BLaER1 (cell line): ENCODE measurements at regions not wholly inside any gene's neighbourhood (a gene's known extent, or its start where the extent isn't known, plus 50 kb on each side); places are given as distances from the start of the nearest gene placed in this dataset.
"Not testable (repeated sequence)": the region's sequence is repeated elsewhere in the genome, so short reads cannot be mapped to it uniquely, and the experiment has no call there.

Experiments
- H3K27ac ChIP-seq: shearing (Covaris generic); formaldehyde crosslinking; 2 replicates; pipeline ENCODE4 v1.8.1; 2022
- H3K27me3 ChIP-seq: shearing (Covaris generic); formaldehyde crosslinking; 2 replicates; pipeline ENCODE4 v1.8.1; 2022
- H3K36me3 ChIP-seq: shearing (Covaris generic); formaldehyde crosslinking; 2 replicates; pipeline ENCODE4 v1.8.1; 2022
- H3K4me1 ChIP-seq: shearing (Covaris generic); formaldehyde crosslinking; 2 replicates; pipeline ENCODE4 v1.8.1; 2022
- H3K4me2 ChIP-seq: shearing (Covaris generic); formaldehyde crosslinking; 2 replicates; pipeline ENCODE4 v1.8.1; 2022
- H3K4me3 ChIP-seq: shearing (Covaris generic); formaldehyde crosslinking; 2 replicates; pipeline ENCODE4 v1.8.1; 2022
- H3K9ac ChIP-seq: shearing (Covaris generic); formaldehyde crosslinking; 2 replicates; pipeline ENCODE4 v1.8.1; 2022
- H3K9me3 ChIP-seq: shearing (Covaris generic); formaldehyde crosslinking; 2 replicates; pipeline ENCODE4 v1.8.1; 2022
- H4K20me1 ChIP-seq: shearing (Covaris generic); formaldehyde crosslinking; 2 replicates; pipeline ENCODE4 v1.8.1; 2022
- Cebpa-rat ChIP-seq: shearing (Covaris generic); IDR thresholded peaks from 2 replicates; pipeline ENCODE4 v1.8.1; 2022

GRCh38 chr1:55869065-55869464, 653.9 kb upstream of the USP24 start:
- no peak overlapping the region for H3K27ac ChIP-seq
- TF ChIP-seq Cebpa-rat: no peak

GRCh38 chr1:55868026-55868425, 652.9 kb upstream of the USP24 start:
- Histone ChIP-seq H3K9ac (no peak overlapping the region), H3K27ac (no peak overlapping the region), H3K4me2 (no peak overlapping the region), H3K27me3 (no peaks in the 10 kb centered on the region), H3K4me1 (no peaks in the 10 kb centered on the region), H3K36me3 (no peaks in the 10 kb centered on the region), H3K4me3 (no peak overlapping the region), H4K20me1 (no peaks in the 10 kb centered on the region), H3K9me3 (no peaks in the 10 kb centered on the region)
- no peak for TF ChIP-seq Cebpa-rat

More at GRCh38 chr1:55869065-55869464, 653.9 kb upstream of the USP24 start:
- no peak overlapping the region for H3K4me3 ChIP-seq
- H3K9me3 ChIP-seq: no peaks in the 10 kb centered on the region
- no peaks in the 10 kb centered on the region for H3K36me3 ChIP-seq
- H4K20me1 ChIP-seq: no peaks in the 10 kb centered on the region
- no peak overlapping the region for H3K4me2 ChIP-seq
- H3K27me3 ChIP-seq: no peaks in the 10 kb centered on the region
- no peaks in the 10 kb centered on the region for H3K4me1 ChIP-seq
- no peak overlapping the region for H3K9ac ChIP-seq

GRCh38 chr1:55867304-55867843, 652.2 kb upstream of the USP24 start:
- Histone ChIP-seq H3K4me2 (no peak overlapping the region), H3K9me3 (no peaks in the 10 kb centered on the region), H3K4me1 (no peaks in the 10 kb centered on the region), H3K27me3 (no peaks in the 10 kb centered on the region), H3K27ac (no peak overlapping the region), H3K36me3 (no peaks in the 10 kb centered on the region), H3K9ac (no peak overlapping the region), H3K4me3 (no peak overlapping the region), H4K20me1 (no peaks in the 10 kb centered on the region)
- no peak for TF ChIP-seq Cebpa-rat

DNA sequence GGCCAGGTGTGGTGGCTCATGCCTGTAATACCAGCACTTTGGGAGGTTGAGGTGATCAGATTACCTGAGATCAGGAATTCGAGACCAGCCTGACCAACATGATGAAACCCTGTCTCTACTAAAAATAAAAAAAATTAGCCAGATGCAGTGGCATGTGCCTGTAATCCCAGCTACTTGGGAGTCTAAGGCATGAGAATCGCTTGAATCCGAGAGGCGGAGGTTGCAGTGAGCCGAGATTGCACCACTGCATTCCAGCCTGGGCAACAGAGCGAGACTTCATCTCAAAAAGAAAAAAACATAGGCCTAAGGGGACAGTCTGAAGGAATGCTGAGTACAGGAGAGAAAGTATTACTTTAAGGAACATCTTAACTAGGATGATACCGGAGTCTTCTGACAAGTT, 650.6 kb upstream of the USP24 start:
- not testable (repeated sequence) for H3K27ac ChIP-seq, H3K9ac ChIP-seq, H3K4me1 ChIP-seq, H3K27me3 ChIP-seq, H3K4me2 ChIP-seq, H3K36me3 ChIP-seq, H3K4me3 ChIP-seq, H3K9me3 ChIP-seq, H4K20me1 ChIP-seq

GRCh38 chr1:55864251-55864650, 649.1 kb upstream of the USP24 start:
- no peak overlapping the region for H3K9ac ChIP-seq
- H3K36me3 ChIP-seq: no peaks in the 10 kb centered on the region
- H3K27ac ChIP-seq: no peak overlapping the region
- no peaks in the 10 kb centered on the region for H4K20me1 ChIP-seq
- H3K4me3 ChIP-seq: no peak overlapping the region
- H3K4me2 ChIP-seq: no peak overlapping the region
- no peaks in the 10 kb centered on the region for H3K9me3 ChIP-seq
- H3K4me1 ChIP-seq: no peaks in the 10 kb centered on the region
- no peak for TF ChIP-seq Cebpa-rat
- no peaks in the 10 kb centered on the region for H3K27me3 ChIP-seq

GRCh38 chr1:55861676-55862340, 646.6 kb upstream of the USP24 start:
- Histone ChIP-seq H3K9ac (no peak overlapping the region), H3K4me2 (no peak overlapping the region), H3K27me3 (no peaks in the 10 kb centered on the region), H3K4me3 (no peak overlapping the region), H3K27ac (no peak overlapping the region), H3K9me3 (no peaks in the 10 kb centered on the region), H3K36me3 (no peaks in the 10 kb centered on the region), H4K20me1 (no peaks in the 10 kb centered on the region), H3K4me1 (no peaks in the 10 kb centered on the region)
- TF ChIP-seq Cebpa-rat: no peak

GRCh38 chr1:55860798-55861519, 645.8 kb upstream of the USP24 start:
- no peak for TF ChIP-seq Cebpa-rat
- Histone ChIP-seq H3K4me3 (no peak overlapping the region), H3K36me3 (no peaks in the 10 kb centered on the region), H3K9ac (no peak overlapping the region), H3K4me1 (no peaks in the 10 kb centered on the region), H3K9me3 (no peaks in the 10 kb centered on the region), H3K4me2 (no peak overlapping the region), H3K27me3 (no peaks in the 10 kb centered on the region), H3K27ac (no peak overlapping the region), H4K20me1 (no peaks in the 10 kb centered on the region)

GRCh38 chr1:55860326-55860725, 645.2 kb upstream of the USP24 start:
- no peaks in the 10 kb centered on the region for H3K27me3 ChIP-seq
- no peaks in the 10 kb centered on the region for H3K36me3 ChIP-seq
- no peak overlapping the region for H3K9ac ChIP-seq
- H3K27ac ChIP-seq: no peak overlapping the region
- no peak overlapping the region for H3K4me3 ChIP-seq
- no peaks in the 10 kb centered on the region for H4K20me1 ChIP-seq
- H3K9me3 ChIP-seq: no peaks in the 10 kb centered on the region
- no peaks in the 10 kb centered on the region for H3K4me1 ChIP-seq
- no peak for TF ChIP-seq Cebpa-rat
- no peak overlapping the region for H3K4me2 ChIP-seq

GRCh38 chr1:55854911-55855310, 639.7 kb upstream of the USP24 start:
- Histone ChIP-seq H3K9me3 (no peaks in the 10 kb centered on the region), H3K27ac (no peak overlapping the region), H3K4me3 (no peak overlapping the region), H4K20me1 (no peaks in the 10 kb centered on the region), H3K4me1 (no peaks in the 10 kb centered on the region), H3K9ac (no peak overlapping the region), H3K27me3 (no peaks in the 10 kb centered on the region), H3K4me2 (no peak overlapping the region), H3K36me3 (no peaks in the 10 kb centered on the region)
- TF ChIP-seq Cebpa-rat: no peak

DNA sequence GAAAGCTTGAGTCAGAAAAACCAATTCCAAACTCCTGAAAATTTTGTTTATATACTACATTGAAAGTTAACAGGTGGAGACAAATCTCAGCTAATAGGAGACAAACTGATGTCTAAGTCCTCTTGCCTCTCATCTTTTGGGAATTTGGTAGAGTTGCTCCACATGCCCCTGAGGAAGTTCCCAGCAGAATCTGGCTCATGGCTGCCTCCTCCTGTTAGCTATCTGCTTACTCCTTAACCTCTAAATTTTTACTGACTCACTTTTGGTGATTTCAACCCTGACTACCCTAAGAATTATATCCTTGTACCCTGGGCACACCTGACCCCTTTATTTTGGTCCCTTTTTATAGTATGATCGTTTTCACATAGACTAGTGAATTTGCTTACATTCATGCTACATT, 633.7 kb upstream of the USP24 start:
- H3K27ac ChIP-seq: no peak overlapping the region
- H3K9me3 ChIP-seq: no peaks in the 10 kb centered on the region
- no peak overlapping the region for H3K9ac ChIP-seq
- no peak overlapping the region for H3K4me3 ChIP-seq
- H3K27me3 ChIP-seq: no peaks in the 10 kb centered on the region
- H3K4me2 ChIP-seq: no peak overlapping the region
- H3K36me3 ChIP-seq: no peaks in the 10 kb centered on the region
- no peaks in the 10 kb centered on the region for H3K4me1 ChIP-seq
- no peaks in the 10 kb centered on the region for H4K20me1 ChIP-seq
- TF ChIP-seq Cebpa-rat: no peak
